Upper lobe of right lung (tissue), 1 donor: ENCODE measurements at regions not wholly inside any gene's neighbourhood (a gene's known extent, or its start where the extent isn't known, plus 50 kb on each side); places are given as distances from the start of the nearest gene placed in this dataset.

Source experiments
- ATAC-seq: fragments of 200-7000 bp; cut with Tn5 transposase; one replicate; pipeline ENCODE4 v1.9.1; 2020; ENCODE audit warnings: mild to moderate bottlenecking, moderate library complexity
- DNase-seq: peaks from one replicate; pipeline ENCODE4 v3.0.0-alpha.2; 2020
- H3K27ac ChIP-seq: fragments of 200-600 bp; one replicate; pipeline ENCODE4 v1.8.0; 2022
- H3K27me3 ChIP-seq: fragments of 200-600 bp; one replicate; pipeline ENCODE4 v1.8.0; 2022; ENCODE audit warnings: mild to moderate bottlenecking
- H3K36me3 ChIP-seq: fragments of 200-600 bp; one replicate; pipeline ENCODE4 v1.8.0; 2022
- H3K4me1 ChIP-seq: fragments of 200-600 bp; one replicate; pipeline ENCODE4 v1.8.0; 2022
- H3K4me3 ChIP-seq: fragments of 200-600 bp; one replicate; pipeline ENCODE4 v1.8.0; 2022; ENCODE audit warnings: mild to moderate bottlenecking
- H3K9me3 ChIP-seq: fragments of 200-600 bp; one replicate; pipeline ENCODE4 v1.8.0; 2022
- CTCF ChIP-seq: fragments of 200-600 bp; IDR thresholded peaks from one replicate; pipeline ENCODE4 v1.8.0; 2022; ENCODE audit warnings: antibody characterized with exemption
- intact Hi-C: fragments of 100-400 bp; cut with DNase I; formaldehyde crosslinking; loops from one replicate; pipeline ENCODE4 v1.11.0; 2022
- donor health status: DM: no; HTN: yes; CAD: no; lungs with severe emphysema.

- Histone ChIP-seq H3K36me3 (no peaks in the 10 kb centered on the region), H3K4me1 (no peaks in the 10 kb centered on the region), H3K9me3 (no peaks in the 10 kb centered on the region), H3K27me3 (no peaks in the 10 kb centered on the region), H3K27ac (no peak overlapping the region), H3K4me3 (no peak overlapping the region)
- no peak for ATAC-seq
- intact Hi-C loops, result no loop called here
- no peak for TF ChIP-seq CTCF
- DNase-seq, result no peak
These were observed 109.8 kb upstream of the PALS2 start for GRCh38 chr7:24463474-24463873.

GRCh38 chr7:24464861-24465260, 108.4 kb upstream of the PALS2 start:
- DNase-seq (no peak), ATAC-seq (no peak)
- Histone ChIP-seq H3K27me3 (no peaks in the 10 kb centered on the region), H3K36me3 (no peaks in the 10 kb centered on the region), H3K27ac (no peak overlapping the region), H3K4me1 (no peaks in the 10 kb centered on the region), H3K9me3 (no peaks in the 10 kb centered on the region), H3K4me3 (no peak overlapping the region)
- intact Hi-C loops, result no loop called here
- TF ChIP-seq CTCF, result no peak

GRCh38 chr7:24466168-24466768, 107.0 kb upstream of the PALS2 start:
- H3K36me3 ChIP-seq, result no peaks in the 10 kb centered on the region
- no peak overlapping the region for H3K4me3 ChIP-seq
- no peak for TF ChIP-seq CTCF
- no peaks in the 10 kb centered on the region for H3K4me1 ChIP-seq
- DNase-seq (no peak), ATAC-seq (no peak)
- intact Hi-C loops, result no loop called here
- H3K27ac ChIP-seq, result no peak overlapping the region
- H3K9me3 ChIP-seq, result no peaks in the 10 kb centered on the region
- no peaks in the 10 kb centered on the region for H3K27me3 ChIP-seq

- no peak for TF ChIP-seq CTCF
- no peak overlapping the region for H3K27ac ChIP-seq
- no peaks in the 10 kb centered on the region for H3K4me1 ChIP-seq
- H3K36me3 ChIP-seq, result no peaks in the 10 kb centered on the region
- H3K27me3 ChIP-seq, result no peaks in the 10 kb centered on the region
- ATAC-seq, result no peak
- no peak overlapping the region for H3K4me3 ChIP-seq
- H3K9me3 ChIP-seq, result no peaks in the 10 kb centered on the region
- intact Hi-C loops, result no loop called here
- DNase-seq, result no peak
These were observed 104.1 kb upstream of the PALS2 start for GRCh38 chr7:24469118-24469517.

- H3K27ac ChIP-seq, result no peak overlapping the region
- TF ChIP-seq CTCF, result no peak
- intact Hi-C loops, result no loop called here
These were observed 101.2 kb upstream of the PALS2 start for GRCh38 chr7:24472093-24472492.

More at GRCh38 chr7:24472093-24472492, 101.2 kb upstream of the PALS2 start:
- H3K4me3 ChIP-seq, result no peak overlapping the region
- H3K27me3 ChIP-seq, result no peaks in the 10 kb centered on the region
- no peaks in the 10 kb centered on the region for H3K9me3 ChIP-seq
- no peak for ATAC-seq
- no peaks in the 10 kb centered on the region for H3K36me3 ChIP-seq
- no peak for DNase-seq
- no peaks in the 10 kb centered on the region for H3K4me1 ChIP-seq
